Naive thymus-derived CD4-positive, alpha-beta T cell (primary cell): ENCODE measurements at regions not wholly inside any gene's neighbourhood (a gene's known extent, or its start where the extent isn't known, plus 50 kb on each side); places are given as distances from the start of the nearest gene placed in this dataset.
"Not testable (repeated sequence)": the region's sequence is repeated elsewhere in the genome, so short reads cannot be mapped to it uniquely, and the experiment has no call there.

Experiments
- ATAC-seq: fragments of 150-1000 bp; cut with Tn5 transposase; 2 replicates; pipeline ENCODE4 v1.10.0; 2021; ENCODE audit warnings: mild to moderate bottlenecking, moderate library complexity
- CTCF ChIA-PET: fragments of 350-600 bp; sonication (Branson Sonifier 250); formaldehyde crosslinking; loops from one replicate; lab custom pipeline; 2021; ENCODE audit warnings: antibody characterized with exemption; lab: Charles Lee
- POLR2A ChIA-PET: fragments of 350-600 bp; sonication (Branson Sonifier 250); formaldehyde crosslinking; loops from one replicate; lab custom pipeline; 2021; ENCODE audit warnings: antibody characterized with exemption, inconsistent platforms; lab: Charles Lee
- DNase-seq, 9 donors: peaks; one replicate each; pipeline versions ENCODE4 v3.0.0 to v3.0.0-alpha.2; 2020 to 2022; ENCODE audit warnings: mixed read lengths in 1 of 9
- H3K27ac ChIP-seq: one replicate; pipeline ENCODE4 v1.7.0; 2013; ENCODE audit warnings: mild to moderate bottlenecking, low read depth, low read length, moderate library complexity
- H3K27me3 ChIP-seq, 2 donors: one replicate each; pipeline ENCODE4 v1.7.0; 2013; ENCODE audit warnings: low read length in 2 of 2, mild to moderate bottlenecking in 2 of 2, moderate library complexity in 2 of 2; ENCODE audit not compliant: control insufficient read depth in 2 of 2, insufficient read depth in 2 of 2
- H3K36me3 ChIP-seq, 3 experiments: 1 replicate in 2 of 3; 2 replicates in 1 of 3; pipeline ENCODE4 v1.7.0; 2013; ENCODE audit warnings: low read length in 3 of 3, mild to moderate bottlenecking in 3 of 3, moderate library complexity in 1 of 3; ENCODE audit not compliant: insufficient read depth in 3 of 3, control insufficient read depth in 2 of 3
- H3K4me1 ChIP-seq, 2 donors: one replicate each; pipeline ENCODE4 v1.7.0; 2013; ENCODE audit warnings: low read length in 2 of 2, mild to moderate bottlenecking in 2 of 2, moderate library complexity in 1 of 2; ENCODE audit not compliant: control insufficient read depth in 2 of 2, insufficient read depth in 2 of 2
- H3K4me3 ChIP-seq: 2 replicates; pipeline ENCODE4 v1.7.0; 2013; ENCODE audit warnings: mild to moderate bottlenecking, low read length
- H3K9me3 ChIP-seq, 3 experiments: 1 replicate in 2 of 3; 2 replicates in 1 of 3; pipeline ENCODE4 v1.7.0; 2013; ENCODE audit warnings: low read length in 3 of 3; ENCODE audit not compliant: control insufficient read depth in 2 of 3
- H3K27ac Mint-ChIP-seq, 9 donors: one replicate each; pipeline ENCODE4 v1.8.0; 2020 to 2022; ENCODE audit warnings: mixed read lengths in 9 of 9, mild to moderate bottlenecking in 8 of 9, moderate library complexity in 5 of 9, inconsistent platforms in 2 of 9
- H3K27me3 Mint-ChIP-seq, 5 donors: one replicate each; pipeline ENCODE4 v1.8.0; 2021 to 2022; ENCODE audit warnings: mixed read lengths in 5 of 5, mild to moderate bottlenecking in 1 of 5
- H3K36me3 Mint-ChIP-seq, 5 donors: one replicate each; pipeline ENCODE4 v1.8.0; 2020 to 2022; ENCODE audit warnings: mixed read lengths in 5 of 5, mild to moderate bottlenecking in 3 of 5, inconsistent platforms in 1 of 5
- H3K4me1 Mint-ChIP-seq, 7 donors: one replicate each; pipeline ENCODE4 v1.8.0; 2020 to 2022; ENCODE audit warnings: mixed read lengths in 7 of 7, mild to moderate bottlenecking in 3 of 7, inconsistent platforms in 1 of 7
- H3K4me3 Mint-ChIP-seq, 10 donors: one replicate each; pipeline ENCODE4 v1.8.0; 2020 to 2022; ENCODE audit warnings: mild to moderate bottlenecking in 10 of 10, mixed read lengths in 10 of 10, moderate library complexity in 6 of 10, inconsistent platforms in 2 of 10
- H3K9me3 Mint-ChIP-seq, 11 donors: one replicate each; pipeline ENCODE4 v1.8.0; 2020 to 2022; ENCODE audit warnings: mixed read lengths in 11 of 11, mild to moderate bottlenecking in 4 of 11, inconsistent platforms in 1 of 11, moderate library complexity in 1 of 11
- intact Hi-C, 2 donors: fragments of 100-400 bp; cut with micrococcal nuclease; formaldehyde crosslinking; loops; one replicate each; pipeline ENCODE4 v1.15.1; 2023

DNA sequence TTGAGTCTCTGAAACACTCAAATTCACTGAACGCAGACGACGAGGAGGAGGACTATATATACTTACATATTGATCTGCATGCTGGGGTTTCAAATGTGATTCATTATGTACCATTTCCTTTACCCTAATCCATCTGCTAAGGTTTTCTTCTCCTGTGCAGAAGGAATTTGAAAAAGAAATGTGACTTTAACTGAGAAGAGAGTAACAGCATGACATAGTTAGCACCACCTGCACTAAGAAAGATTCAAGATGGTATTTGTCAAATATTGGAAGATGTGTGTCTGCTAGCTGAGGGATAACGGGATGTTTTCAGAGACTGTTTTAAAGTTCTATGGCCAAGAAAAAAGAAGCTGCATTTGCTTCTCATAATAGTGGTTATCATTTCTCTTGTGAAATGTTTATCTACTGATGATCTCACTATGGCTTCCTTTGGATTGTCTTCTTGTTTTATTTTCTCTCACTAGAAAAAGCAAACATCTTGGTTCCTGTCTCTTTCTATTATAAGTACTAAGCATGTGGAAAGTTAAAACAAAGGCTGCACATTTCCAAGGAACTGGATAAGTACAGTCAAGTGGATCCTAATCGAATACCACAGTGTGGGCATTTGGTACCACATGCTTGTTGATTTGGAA lies 89.8 kb upstream of the TLE4 start:
- H3K27me3 ChIP-seq, result no peaks in the 10 kb centered on the region
- ChIA-PET POLR2A (interaction anchor here (0.9 kb wide), 1 partner anchor 12 kb away, joined by 3 read pairs; no protein-coding TSS in a partner anchor), CTCF (no interaction called here)
- ATAC-seq (no peak), DNase-seq (no peak)
- Mint-ChIP-seq H3K9me3 (no peaks in the 10 kb centered on the region), H3K27ac (no peak overlapping the region), H3K36me3 (no peaks in the 10 kb centered on the region), H3K4me3 (no peak overlapping the region), H3K4me1 (peaks cover 0 to 5% (median 0%) of the 10 kb centered on the region in 7 donors), H3K27me3 (no peaks in the 10 kb centered on the region)
- no peaks in the 10 kb centered on the region for H3K36me3 ChIP-seq
- no peak overlapping the region for H3K4me3 ChIP-seq
- no peak overlapping the region for H3K27ac ChIP-seq
- no peaks in the 10 kb centered on the region for H3K9me3 ChIP-seq
- peaks cover 0 to 3% of the 10 kb centered on the region in 2 donors for H3K4me1 ChIP-seq
- intact Hi-C loops, result no loop called here

GRCh38 chr9:79485258-79485657 lies 86.5 kb upstream of the TLE4 start:
- Histone ChIP-seq H3K27me3 (no peaks in the 10 kb centered on the region), H3K36me3 (no peaks in the 10 kb centered on the region), H3K4me3 (no peak overlapping the region), H3K4me1 (no peaks in the 10 kb centered on the region), H3K9me3 (no peaks in the 10 kb centered on the region), H3K27ac (no peak overlapping the region)
- intact Hi-C loops, result no loop called here
- ChIA-PET POLR2A (no interaction called here), CTCF (no interaction called here)
- H3K36me3 Mint-ChIP-seq, result no peaks in the 10 kb centered on the region
- H3K4me3 Mint-ChIP-seq, result no peak overlapping the region
- H3K27me3 Mint-ChIP-seq, result peaks cover 0 to 7% (median 4%) of the 10 kb centered on the region in 5 donors
- peaks cover 0 to 1% (median 0%) of the 10 kb centered on the region in 11 donors for H3K9me3 Mint-ChIP-seq
- DNase-seq (no peak), ATAC-seq (no peak)
- no peak overlapping the region for H3K27ac Mint-ChIP-seq
- H3K4me1 Mint-ChIP-seq, result no peaks in the 10 kb centered on the region

GRCh38 chr9:79489261-79490000 lies 82.3 kb upstream of the TLE4 start:
- peaks cover 3 to 26% (median 8%) of the 10 kb centered on the region in 11 donors for H3K9me3 Mint-ChIP-seq
- no peak overlapping the region for H3K4me3 ChIP-seq
- no peaks in the 10 kb centered on the region for H3K4me1 Mint-ChIP-seq
- DNase-seq, result no peak
- H3K27ac ChIP-seq, result no peak overlapping the region
- H3K27me3 Mint-ChIP-seq, result peaks cover 0 to 7% (median 4%) of the 10 kb centered on the region in 5 donors
- H3K36me3 ChIP-seq, result no peaks in the 10 kb centered on the region
- intact Hi-C loops, result no loop called here
- no peaks in the 10 kb centered on the region for H3K27me3 ChIP-seq
- no peak for ATAC-seq
- peaks cover 0 to 8% (median 0%) of the 10 kb centered on the region in 5 donors for H3K36me3 Mint-ChIP-seq
- ChIA-PET POLR2A (no interaction called here), CTCF (no interaction called here)
- H3K4me1 ChIP-seq, result no peaks in the 10 kb centered on the region
- no peak overlapping the region for H3K4me3 Mint-ChIP-seq
- H3K9me3 ChIP-seq, result peaks cover 0 to 6% (median 0%) of the 10 kb centered on the region in 3 experiments
- no peak overlapping the region for H3K27ac Mint-ChIP-seq

- Histone ChIP-seq H3K9me3 (peaks cover 0 to 6% (median 0%) of the 10 kb centered on the region in 3 experiments), H3K4me1 (no peaks in the 10 kb centered on the region), H3K36me3 (no peaks in the 10 kb centered on the region), H3K27me3 (no peaks in the 10 kb centered on the region), H3K4me3 (no peak overlapping the region), H3K27ac (no peak overlapping the region)
- ATAC-seq (no peak), DNase-seq (no peak)
- intact Hi-C loops, result no loop called here
- no peaks in the 10 kb centered on the region for H3K4me1 Mint-ChIP-seq
- ChIA-PET CTCF (no interaction called here), POLR2A (no interaction called here)
- H3K36me3 Mint-ChIP-seq, result peaks cover 0 to 8% (median 0%) of the 10 kb centered on the region in 5 donors
- H3K9me3 Mint-ChIP-seq, result peaks cover 3 to 26% (median 8%) of the 10 kb centered on the region in 11 donors
- no peak overlapping the region for H3K27ac Mint-ChIP-seq
- H3K27me3 Mint-ChIP-seq, result peaks cover 0 to 7% (median 4%) of the 10 kb centered on the region in 5 donors
- no peak overlapping the region for H3K4me3 Mint-ChIP-seq
Measured at GRCh38 chr9:79490657-79491248, 81.0 kb upstream of the TLE4 start.

GRCh38 chr9:79492092-79493009 lies 79.4 kb upstream of the TLE4 start:
- Histone ChIP-seq H3K36me3 (no peaks in the 10 kb centered on the region), H3K27me3 (no peaks in the 10 kb centered on the region), H3K4me1 (no peaks in the 10 kb centered on the region), H3K4me3 (no peak overlapping the region), H3K9me3 (peaks cover 0 to 6% (median 0%) of the 10 kb centered on the region in 3 experiments), H3K27ac (no peak overlapping the region)
- peaks cover 0 to 8% (median 0%) of the 10 kb centered on the region in 5 donors for H3K36me3 Mint-ChIP-seq
- intact Hi-C loops, result no loop called here
- peaks cover 3 to 26% (median 8%) of the 10 kb centered on the region in 11 donors for H3K9me3 Mint-ChIP-seq
- no peak for ATAC-seq
- no peaks in the 10 kb centered on the region for H3K4me1 Mint-ChIP-seq
- CTCF ChIA-PET, result no interaction called here
- POLR2A ChIA-PET, result no interaction called here
- H3K4me3 Mint-ChIP-seq, result no peak overlapping the region
- DNase-seq, result no peak
- H3K27ac Mint-ChIP-seq, result no peak overlapping the region
- peaks cover 0 to 5% (median 4%) of the 10 kb centered on the region in 5 donors for H3K27me3 Mint-ChIP-seq

- H3K9me3 Mint-ChIP-seq, POLR2A ChIA-PET, H3K4me1 ChIP-seq, H3K27me3 ChIP-seq, H3K27ac ChIP-seq, H3K36me3 ChIP-seq, H3K27ac Mint-ChIP-seq, CTCF ChIA-PET, H3K36me3 Mint-ChIP-seq, intact Hi-C loops, H3K9me3 ChIP-seq, H3K27me3 Mint-ChIP-seq, H3K4me3 ChIP-seq, DNase-seq, H3K4me3 Mint-ChIP-seq, H3K4me1 Mint-ChIP-seq, ATAC-seq: not testable (repeated sequence)
Measured at GRCh38 chr9:79500196-79500864, 71.4 kb upstream of the TLE4 start.
